Activated CD4-positive, alpha-beta T cell treated with anti-CD3 and anti-CD28 coated beads for 4 hours (primary cell): ENCODE measurements at regions not wholly inside any gene's neighbourhood (a gene's known extent, or its start where the extent isn't known, plus 50 kb on each side); places are given as distances from the start of the nearest gene placed in this dataset.
"Not testable (repeated sequence)": the region's sequence is repeated elsewhere in the genome, so short reads cannot be mapped to it uniquely, and the experiment has no call there.

ENCODE experiments used
- DNase-seq, 2 donors: peaks; one replicate each; pipeline ENCODE4 v3.0.0-alpha.2; 2020

DNA sequence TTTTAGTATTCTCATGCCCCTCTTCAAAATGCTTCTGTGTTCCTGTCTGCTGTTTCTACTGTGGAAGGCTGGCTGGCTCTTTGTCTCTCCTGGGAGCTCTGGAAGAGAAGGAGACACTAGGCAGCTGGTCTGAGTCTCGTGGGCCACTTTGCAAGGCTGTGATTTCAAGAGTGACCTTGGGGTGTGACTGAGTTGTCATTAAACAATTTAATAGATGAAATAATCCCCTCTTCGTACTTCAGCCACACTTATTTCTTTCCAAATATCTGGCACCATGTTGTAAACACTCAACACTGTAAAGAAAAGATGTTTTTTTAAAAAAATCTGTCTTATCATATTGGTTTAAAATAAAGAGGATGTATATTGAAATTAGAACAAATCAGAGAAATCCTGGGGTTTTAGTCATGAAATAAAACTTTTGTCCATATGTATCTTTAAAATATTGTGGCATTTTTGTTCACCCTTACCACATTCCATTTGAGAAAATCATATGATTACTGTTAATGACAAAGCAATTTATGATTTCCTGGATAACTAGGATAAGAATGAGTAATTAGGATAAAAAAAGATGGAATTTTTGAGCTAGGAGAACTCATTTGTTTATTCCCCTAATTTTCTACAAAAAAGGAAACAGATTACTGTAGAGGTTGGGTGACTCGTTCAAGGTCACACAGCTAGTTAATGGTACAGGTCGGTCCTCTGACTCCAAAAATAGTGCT, 200.8 kb downstream of the MAT2B start:
- DNase-seq: no peak

DNA sequence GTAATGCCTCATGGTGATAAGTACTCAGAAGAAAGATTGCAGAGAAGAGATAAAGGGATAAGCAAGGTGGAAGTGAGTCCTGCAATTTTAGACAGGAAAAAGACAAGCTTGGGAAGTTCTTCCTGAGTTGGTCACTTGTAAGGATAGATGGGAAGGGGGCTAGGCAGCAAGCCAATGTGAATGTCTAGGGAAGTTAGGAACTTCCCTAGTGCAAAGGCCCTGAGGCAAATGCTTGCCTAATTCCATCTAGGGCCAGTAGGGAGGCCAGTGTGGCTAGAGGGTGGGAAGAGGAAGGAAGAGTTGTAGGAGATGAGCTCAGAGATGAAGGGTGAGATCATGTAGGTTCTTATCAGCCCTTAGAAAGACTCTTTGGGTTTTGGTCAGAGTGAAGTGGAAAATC, 206.6 kb downstream of the MAT2B start:
- no peak for DNase-seq

DNA sequence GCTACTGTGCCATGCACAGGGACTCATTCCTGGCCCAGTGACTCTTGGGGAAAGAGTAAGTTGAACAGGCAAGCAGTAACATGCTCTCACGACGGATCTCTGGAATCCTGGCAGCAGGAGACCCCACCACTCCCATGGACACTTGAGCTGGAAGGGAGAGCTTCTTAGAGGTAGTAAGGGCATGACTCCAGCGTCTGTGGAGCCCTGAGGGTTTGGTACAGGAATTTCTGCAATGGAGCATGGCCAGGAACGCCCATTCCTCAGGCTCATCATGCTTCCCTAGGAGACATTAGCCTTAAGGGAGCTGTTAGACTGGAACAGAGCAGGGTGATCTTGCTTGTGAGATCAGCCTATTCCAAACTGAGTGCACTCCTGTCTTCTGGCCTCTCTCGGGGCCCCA, 212.9 kb downstream of the MAT2B start:
- no peak for DNase-seq

DNA sequence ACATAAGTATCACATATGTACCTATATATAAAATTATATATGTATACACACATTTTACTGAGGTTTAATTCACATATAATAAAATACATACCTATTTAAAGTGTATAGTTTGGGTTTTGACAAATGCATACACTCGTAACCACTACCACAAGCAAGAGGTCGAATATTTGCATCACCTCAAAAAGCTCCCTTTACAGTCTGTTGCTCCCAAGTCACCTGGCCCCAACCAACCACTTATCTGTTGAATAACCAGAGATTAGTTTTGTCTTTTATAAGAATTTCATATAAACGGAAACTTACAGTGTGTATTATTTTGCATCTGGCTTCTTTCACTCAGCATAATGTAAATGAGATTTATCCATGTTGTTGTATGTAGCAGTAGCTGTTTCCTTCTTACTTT, 218.9 kb downstream of the MAT2B start:
- no peak for DNase-seq

DNA sequence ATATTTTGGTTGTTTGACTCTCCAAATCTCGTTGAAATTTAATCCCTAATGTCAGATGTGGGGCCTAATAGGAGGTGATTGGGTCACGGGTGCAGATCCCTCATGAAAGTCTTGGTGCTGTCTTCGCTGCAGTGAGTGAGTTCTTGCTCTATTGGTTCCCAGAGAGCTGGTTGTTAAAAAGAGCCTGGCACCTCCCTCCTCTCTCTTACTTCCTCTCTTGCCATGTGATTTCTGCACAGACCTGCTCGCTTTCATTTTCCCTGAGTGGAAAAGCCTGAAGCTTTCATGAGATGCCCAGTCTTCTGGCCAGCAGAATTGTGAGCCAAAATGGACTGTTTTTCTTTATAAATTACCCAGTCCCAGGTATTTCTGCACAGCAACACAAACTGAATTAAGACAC, 221.6 kb downstream of the MAT2B start:
- no peak for DNase-seq

DNA sequence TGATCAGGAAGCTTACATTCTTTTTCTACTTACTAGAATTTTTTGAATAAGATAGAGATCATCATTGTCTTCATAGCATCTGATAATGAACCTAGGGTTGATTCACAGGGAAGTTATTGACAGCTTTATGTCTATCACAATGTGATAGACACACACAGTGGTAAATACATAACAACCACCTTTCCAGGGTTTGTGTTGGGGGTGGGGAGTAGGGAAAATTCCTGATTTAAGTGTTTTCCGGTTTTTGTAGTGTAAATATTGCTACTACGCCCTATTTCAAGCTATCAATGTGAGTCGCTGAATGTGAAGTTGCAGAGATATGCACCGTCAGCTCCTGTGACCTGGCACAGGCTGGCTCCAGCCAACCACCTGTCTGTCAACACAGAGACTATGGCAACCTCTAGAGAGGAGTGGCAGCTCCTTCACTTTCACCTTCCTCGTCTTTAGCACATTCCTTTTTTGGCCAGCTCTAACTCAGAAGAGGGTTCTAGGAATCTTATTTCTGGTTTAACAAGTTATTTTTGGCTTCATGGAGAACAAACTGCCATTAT, 224.9 kb downstream of the MAT2B start:
- DNase-seq: no peak

DNA sequence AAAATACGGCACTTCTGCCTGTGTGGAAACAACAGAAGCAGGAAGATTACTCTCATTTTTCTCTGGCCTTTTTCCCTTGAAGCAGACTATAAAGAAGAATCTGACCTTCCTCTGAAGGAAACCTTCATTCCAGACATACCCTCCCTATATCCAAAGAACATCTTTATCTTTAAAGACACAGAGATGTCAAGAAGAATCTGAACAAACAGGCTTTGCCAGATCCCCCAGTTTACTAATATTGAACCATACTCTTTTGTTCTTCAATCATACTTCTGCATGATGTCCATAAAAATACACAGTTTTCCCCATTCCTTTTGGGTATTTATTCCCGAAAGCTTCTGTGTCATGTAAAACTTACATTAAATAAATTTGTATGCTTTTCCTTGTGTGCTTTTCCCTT, 225.8 kb downstream of the MAT2B start:
- DNase-seq: no peak

DNA sequence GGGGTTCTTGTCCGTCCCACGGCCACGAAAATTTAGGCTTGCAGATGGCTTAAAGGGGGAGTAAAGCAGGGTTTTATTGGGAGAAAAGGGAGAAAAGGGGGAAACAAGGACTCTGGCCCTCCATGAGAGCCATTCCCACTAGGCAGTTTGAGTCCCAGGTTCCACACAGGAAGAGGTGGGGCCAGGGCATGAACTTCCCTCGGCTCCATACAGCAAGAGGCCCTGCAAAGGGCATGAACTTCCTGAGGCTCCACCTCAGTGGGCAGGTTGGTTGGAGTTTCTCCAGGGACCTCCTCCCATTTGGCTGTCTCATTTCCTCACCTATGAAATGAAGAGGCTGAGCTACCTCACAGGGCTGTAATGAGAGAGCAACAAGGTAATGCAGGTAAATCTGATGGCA, 229.7 kb downstream of the MAT2B start:
- DNase-seq: no peak

DNA sequence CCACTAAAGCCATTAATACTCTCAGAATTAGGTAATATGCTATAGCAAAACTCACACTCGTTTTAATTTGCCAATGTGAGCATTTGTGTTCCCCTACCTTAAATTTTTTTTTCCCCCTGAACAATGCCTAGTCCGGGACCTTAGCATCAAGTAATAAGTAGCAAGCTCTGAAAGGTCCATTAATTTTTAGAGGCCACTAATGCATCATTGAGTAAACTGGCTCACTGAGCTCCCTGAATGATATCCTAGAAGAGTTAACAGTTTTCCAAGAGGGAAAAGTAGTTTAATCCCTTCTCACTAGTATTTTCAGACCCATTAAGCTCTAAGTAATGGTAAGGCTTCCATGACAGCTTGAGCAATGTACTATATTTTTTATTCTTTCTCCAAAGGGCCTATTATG, 242.2 kb downstream of the MAT2B start:
- no peak for DNase-seq

DNA sequence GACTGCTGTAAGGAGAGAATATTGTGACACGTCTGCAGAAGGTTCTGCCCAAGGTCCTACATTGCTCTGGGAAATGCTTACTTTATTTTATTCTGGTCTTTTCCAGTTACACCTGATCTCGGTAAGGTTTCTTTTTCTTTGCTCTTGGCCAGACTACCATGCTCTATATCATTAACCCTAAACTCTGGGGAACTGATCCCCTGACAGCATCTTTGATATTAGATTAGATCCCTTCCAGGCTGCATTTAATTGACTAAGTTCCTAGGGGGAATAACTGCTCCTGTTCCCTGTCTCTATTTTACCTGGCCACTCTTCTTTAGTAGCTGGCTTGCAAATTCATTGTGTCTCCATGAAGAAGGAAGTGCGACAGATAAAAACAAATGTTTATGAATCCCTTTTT, 243.5 kb downstream of the MAT2B start:
- DNase-seq: no peak

DNA sequence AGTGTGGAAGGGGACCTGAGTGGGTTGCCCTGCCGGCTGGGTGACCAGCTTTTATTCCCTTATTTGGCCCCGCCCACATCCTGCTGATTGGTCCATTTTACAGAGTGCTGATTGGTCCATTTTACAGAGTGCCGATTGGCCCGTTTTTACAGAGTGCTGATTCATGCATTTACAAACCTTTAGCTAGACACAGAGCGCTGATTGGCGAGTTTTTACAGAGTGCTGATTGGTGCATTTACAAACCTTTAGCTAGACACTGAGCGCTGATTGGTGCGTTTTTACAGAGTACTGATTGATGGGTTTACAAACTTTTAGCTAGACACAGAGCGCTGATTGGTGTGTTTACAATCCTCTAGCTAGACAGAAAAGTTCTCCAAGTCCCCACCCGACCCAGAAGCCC, 245.0 kb downstream of the MAT2B start:
- DNase-seq: not testable (repeated sequence)

DNA sequence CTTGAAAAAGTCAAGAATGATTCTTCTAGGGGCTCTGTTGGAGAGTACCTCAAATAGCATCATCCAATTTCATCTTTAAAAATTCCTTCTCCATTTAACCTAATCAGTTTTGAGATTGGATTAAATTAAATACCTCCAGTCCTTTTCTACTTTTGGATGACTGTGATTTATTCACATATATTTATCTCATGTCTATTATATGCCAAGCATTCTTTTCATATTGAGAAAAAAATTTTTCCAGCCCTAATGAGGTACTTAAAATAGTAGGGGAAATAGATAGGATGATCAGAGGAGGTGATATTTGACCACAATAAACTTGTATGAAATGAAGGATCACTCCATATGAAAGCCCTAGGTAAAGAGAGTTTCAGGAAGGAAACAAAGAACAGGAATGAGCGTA, 250.1 kb downstream of the MAT2B start:
- DNase-seq: no peak

DNA sequence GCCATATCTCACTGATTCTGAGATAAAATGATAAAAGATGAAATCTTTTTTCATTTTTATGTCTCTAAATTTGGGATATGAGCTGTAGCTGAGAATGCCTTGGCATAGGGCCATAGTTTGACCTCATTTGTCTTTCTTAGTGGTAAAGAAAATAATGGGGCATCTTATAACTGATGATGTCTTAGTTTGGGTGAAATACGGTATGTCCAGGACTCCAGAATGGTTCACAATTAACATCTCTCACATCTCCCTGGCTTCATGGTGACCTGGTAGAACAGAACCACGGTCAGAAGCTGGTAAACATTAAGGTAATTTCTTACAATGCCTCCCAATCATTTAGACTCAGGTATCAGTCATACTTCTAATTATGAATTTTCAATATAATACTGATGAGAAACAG, 250.8 kb downstream of the MAT2B start:
- no peak for DNase-seq

DNA sequence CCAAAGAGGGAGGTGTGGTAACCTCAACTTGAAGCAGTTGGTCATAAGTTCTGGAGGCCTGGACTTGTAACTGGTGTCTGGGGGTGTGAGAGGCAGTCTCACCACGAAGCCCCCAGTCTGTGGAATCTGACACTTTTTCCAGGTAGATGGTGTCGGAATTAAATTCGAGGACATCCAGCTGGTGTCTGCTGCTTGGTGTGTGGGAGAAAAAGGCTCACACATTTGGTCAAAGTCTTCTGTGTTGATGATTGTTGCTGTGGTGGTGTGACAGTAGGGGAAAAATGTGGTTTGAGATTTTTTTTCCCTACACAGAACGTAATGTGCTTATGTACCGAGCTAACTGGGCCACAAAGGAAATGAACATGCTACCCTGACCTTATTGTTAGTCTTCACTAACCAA, 251.9 kb downstream of the MAT2B start:
- DNase-seq: no peak

DNA sequence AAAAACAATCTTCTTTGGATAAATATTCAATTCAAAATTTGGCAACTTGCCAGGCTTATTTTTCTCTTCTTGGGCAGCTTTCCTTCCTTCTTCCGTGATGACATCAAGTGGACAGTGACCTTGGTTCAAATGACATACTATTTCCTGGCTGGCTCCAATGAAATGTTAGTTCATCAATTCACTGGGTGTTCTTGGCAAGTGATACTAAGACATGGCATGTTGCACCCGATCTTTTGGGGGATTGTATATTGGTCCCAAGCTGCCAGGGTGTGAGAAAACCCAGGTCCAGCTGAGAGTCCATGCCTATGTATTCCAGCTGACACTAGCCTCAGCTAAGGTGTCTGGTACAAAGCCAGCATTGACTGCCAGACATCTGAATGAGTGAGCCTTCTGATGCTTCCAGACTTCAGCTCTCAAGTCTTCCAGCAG, 252.9 kb downstream of the MAT2B start:
- no peak for DNase-seq

DNA sequence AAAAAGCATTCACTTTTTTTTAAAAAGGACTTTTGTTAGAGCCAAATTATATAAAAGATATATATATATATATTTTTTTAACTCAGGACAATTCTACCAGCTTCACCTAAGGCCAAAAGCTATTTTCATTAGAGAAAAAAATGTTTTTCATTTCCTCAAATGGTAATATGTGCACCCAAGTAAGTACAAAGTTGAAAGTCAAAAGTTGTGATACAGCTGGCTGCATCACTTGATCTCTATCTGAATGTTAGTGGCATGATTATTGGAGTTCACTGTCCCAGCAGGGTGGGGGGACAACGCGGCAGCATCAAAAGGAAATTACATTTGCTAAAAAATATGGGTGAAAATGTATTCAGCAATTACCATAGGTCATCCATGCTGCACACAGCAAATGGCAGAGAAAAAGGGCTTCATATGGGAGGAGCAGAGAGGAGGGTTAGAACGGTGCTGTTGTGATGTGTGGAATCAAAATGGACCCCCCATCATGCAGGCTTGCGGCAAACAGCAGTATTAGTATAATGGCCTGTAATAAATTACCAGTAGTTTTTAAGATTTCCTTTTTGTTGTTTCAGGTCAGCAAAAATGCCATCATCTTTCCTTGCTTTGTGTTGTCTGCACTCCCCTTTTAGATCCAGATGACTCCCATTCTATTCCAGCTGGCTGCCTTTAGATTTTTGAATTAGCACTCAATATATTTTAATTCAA, 253.7 kb downstream of the MAT2B start:
- no peak for DNase-seq

DNA sequence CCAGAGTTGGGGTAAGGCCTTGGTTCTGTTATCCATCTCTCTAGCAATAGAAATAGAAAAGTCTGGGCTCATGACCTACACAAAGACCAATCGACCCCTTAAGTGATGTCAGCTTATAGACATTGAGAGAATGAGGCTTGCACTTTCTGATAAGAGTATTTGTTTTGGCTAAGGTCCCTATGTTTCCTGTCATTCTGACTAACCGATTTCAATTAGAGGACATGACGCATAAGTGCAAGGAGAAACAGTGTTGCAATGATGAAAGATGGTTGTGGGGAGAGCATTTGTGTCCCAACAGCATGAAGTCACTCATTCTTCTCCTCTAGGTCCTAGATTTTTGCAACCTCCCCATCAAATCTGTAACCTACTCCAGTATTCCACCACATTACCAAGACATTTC, 255.1 kb downstream of the MAT2B start:
- no peak for DNase-seq

DNA sequence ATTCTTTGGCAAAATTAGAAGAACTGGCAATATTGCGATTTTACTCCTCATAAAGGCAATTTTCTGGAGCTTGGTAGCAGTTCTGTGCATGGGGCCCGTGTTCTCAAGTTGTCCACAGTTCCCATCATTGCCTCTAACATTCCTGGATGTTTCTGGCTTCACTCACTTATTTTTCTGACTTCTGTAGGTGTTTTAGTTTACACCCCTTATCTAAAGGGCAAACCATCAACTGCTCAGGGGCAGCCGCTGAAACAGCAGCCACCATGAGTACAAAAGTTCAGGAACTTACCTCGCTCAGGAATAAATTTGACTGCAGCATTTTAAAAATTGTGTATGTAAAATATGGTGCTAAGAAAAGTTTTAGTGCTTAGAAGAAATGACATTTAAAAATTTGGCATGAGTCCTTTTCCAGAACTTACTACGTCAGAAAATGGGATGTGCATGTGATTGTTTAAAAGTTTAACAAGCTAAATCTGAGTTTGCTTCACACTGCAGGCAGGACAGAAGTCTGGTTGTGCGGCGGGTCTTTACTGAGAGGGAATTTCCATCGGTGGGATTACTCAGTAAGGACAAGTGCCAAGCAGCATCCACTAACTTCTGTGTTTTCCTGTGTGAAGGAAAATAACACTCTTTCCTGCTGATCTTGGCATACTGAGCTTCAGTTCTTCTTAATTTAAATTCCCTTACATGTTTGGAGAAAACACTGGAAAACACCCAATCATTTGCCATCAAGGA, 261.7 kb downstream of the MAT2B start:
- DNase-seq: no peak

DNA sequence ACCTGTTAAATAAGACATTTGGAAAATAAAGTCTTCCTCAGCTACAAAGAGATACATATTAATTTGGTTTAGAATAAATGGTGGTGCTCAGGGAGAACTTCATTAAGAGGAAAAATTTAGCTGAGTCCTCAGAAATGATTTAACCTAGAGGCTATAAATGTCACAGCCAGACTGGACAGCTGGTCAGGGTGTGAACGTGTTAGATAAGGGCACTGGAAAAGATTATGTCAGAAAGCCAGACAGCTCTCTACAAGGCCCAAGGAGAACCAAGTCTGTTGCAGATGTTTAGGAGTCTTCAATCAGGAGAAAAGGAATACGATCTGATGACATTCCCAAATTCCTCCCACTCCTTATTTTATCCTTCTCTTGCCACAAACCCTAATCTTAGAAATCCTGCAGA, 265.2 kb downstream of the MAT2B start:
- no peak for DNase-seq

DNA sequence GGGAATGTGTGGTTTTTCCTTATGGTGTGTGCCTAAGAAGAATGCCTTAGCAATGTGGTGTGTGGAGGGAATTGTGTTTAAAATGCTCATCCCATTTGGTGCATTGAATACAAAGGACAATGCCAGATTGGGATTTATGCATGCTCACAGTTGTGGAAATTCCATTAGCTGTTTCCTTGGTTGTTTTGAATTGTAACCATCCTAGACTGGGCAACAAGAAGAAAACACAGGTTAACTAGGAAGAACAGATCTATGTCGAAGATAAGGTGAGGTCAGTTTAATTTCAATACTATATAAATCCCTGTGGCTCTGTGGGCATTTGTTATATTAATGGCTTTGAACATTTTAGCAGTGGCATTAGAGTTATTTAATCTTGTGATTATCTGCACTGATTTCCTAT, 266.8 kb downstream of the MAT2B start:
- DNase-seq: no peak

DNA sequence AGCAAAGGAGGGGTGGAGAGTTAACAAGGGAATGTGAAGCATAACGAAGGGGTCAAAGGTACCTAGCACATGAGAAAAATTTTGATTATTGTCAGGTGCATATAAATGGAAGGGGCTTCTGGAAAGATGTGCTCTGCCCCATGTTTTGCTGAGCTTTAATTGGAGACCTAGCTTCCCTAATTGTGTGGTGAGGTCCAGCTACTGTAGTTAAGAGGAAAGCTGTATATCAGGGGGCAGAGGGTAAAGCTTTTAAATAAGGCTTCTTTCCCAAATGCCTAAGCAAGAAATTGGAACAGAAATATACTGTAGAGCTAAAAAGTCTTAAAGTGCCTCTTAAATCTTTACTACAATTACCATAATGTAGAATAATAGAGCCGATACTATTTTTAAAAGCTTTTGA, 267.2 kb downstream of the MAT2B start:
- no peak for DNase-seq

DNA sequence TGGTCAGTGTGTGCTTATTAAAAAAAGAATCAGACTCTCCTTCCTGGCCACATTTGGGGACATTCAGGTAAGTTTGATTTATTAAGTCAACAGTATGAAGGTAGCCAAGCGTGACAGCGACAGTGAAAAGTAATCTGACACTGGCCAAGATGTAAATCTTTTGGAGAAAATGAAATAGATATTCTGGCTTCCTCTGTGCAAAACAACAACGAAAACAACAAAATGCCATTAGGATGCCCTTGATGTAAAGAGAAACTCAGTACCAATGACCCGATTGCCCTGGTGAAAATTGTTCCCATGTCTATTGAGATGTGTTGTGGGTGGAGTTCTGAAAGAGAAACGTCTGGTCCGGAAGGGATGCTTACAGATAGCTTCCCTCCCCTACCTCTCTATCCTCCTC, 267.8 kb downstream of the MAT2B start:
- no peak for DNase-seq

DNA sequence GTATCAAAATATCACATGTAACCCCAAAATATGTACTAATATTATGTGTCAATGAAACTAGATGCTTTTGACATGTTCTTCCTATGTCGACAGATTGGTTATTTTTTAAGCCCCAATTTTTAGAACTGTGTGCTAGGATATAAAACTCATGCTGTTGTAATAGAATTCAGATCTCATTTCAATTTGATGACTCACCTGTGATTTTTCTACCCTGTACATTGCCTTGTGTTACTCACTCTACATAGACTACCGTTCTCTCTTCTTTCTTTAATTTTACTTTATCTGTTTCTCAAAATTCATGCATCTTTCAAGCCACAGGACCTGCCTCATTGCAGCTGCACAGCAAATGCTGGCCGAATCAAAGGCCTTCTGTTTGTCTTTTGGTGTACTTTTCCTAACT, 284.5 kb downstream of the MAT2B start:
- DNase-seq: no peak

DNA sequence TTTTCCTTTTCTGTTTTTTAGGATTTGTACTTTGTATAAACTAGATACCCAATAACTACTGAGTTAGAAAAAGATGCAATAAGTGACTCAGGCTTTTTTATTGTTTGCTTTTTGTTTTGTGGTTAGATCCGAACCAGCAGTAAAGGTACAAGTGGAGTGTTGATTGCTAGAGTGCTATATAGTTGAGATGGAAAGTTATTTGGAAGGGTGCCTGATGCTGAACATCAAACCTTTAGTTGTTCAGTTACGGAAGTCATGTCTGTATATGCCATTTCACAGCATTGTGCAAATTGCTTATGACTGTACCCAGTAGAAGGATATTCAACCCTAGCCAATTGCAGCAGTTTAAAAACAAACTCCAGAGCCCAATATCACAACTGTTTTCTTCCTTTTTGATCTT, 285.1 kb downstream of the MAT2B start:
- no peak for DNase-seq
